ENCODE measurements at regions not wholly inside any gene's neighbourhood (a gene's known extent, or its start where the extent isn't known, plus 50 kb on each side); places are given as distances from the start of the nearest gene placed in this dataset.
"Not testable (repeated sequence)": the region's sequence is repeated elsewhere in the genome, so short reads cannot be mapped to it uniquely, and the experiment has no call there.

- no peak for ATAC-seq
Observed at GRCh38 chr14:30445011-30445793, 113.8 kb upstream of the G2E3 start.

- no peak for ATAC-seq
Observed at GRCh38 chr14:30445852-30446251, 113.1 kb upstream of the G2E3 start.

- ATAC-seq = no peak
Observed at GRCh38 chr14:30450631-30451545, 108.1 kb upstream of the G2E3 start.

GRCh38 chr14:30456296-30456695 is 102.7 kb upstream of the G2E3 start:
- ATAC-seq = no peak

- no peak for ATAC-seq
Observed at GRCh38 chr14:30462358-30462757, 96.6 kb upstream of the G2E3 start.

GRCh38 chr14:30464481-30464880 is 94.5 kb upstream of the G2E3 start:
- ATAC-seq = no peak

- ATAC-seq = no peak
Observed at GRCh38 chr14:30468354-30468753, 90.6 kb upstream of the G2E3 start.

GRCh38 chr14:30471980-30472379 is 87.0 kb upstream of the G2E3 start:
- no peak for ATAC-seq

- not testable (repeated sequence) for ATAC-seq
Observed at GRCh38 chr14:30473846-30474696, 84.9 kb upstream of the G2E3 start.

GRCh38 chr14:30482276-30482675 is 76.7 kb upstream of the G2E3 start:
- no peak for ATAC-seq

GRCh38 chr14:30484201-30484600 is 74.8 kb upstream of the G2E3 start:
- no peak for ATAC-seq

GRCh38 chr14:30484976-30485375 is 74.0 kb upstream of the G2E3 start:
- ATAC-seq = no peak

GRCh38 chr14:30496852-30497251 is 62.1 kb upstream of the G2E3 start:
- no peak for ATAC-seq

GRCh38 chr14:30499358-30499757 is 59.6 kb upstream of the G2E3 start:
- ATAC-seq = no peak

GRCh38 chr14:30500222-30500621 is 58.7 kb upstream of the G2E3 start:
- ATAC-seq = no peak

- no peak for ATAC-seq
Observed at GRCh38 chr14:30507209-30507608, 51.7 kb upstream of the G2E3 start.

Data from esophagus mucosa (tissue), 1 donor.